ENCODE measurements at regions not wholly inside any gene's neighbourhood (a gene's known extent, or its start where the extent isn't known, plus 50 kb on each side); places are given as distances from the start of the nearest gene placed in this dataset.

- no peaks in the 10 kb centered on the region for H3K9me3 ChIP-seq (ENCODE audit: low read length)
- WGBS (ENCODE audit: low lambda C conversion rate), result 3% methylated on average over 2 of the region's 2 CpGs
- no peaks in the 10 kb centered on the region for H3K36me3 ChIP-seq (replicated peaks in 1 of 2; ENCODE audit: control insufficient read depth in 1 of 2, insufficient read depth in 2 of 2, low read length in 2 of 2)
- ChIA-PET CTCF (ENCODE audit: low intra/inter-chr PET ratio, low total read pairs) (no interaction called here), POLR2A (no interaction called here)
- H3K9ac ChIP-seq (ENCODE audit: insufficient read depth, low read depth, low read length), result no peak overlapping the region
- no peaks in the 10 kb centered on the region for H4K20me1 ChIP-seq (ENCODE audit: insufficient read depth, low read length)
- DNase-seq (ENCODE audit: low spot score), result no peak
- no peaks in the 10 kb centered on the region for H3K4me1 ChIP-seq (ENCODE audit: insufficient read depth, low read length)
- no peak overlapping the region for H2AFZ ChIP-seq (ENCODE audit: low read length)
- H3K27me3 ChIP-seq (ENCODE audit: control insufficient read depth in 1 of 2, insufficient read depth in 2 of 2, low read length in 2 of 2), result no peaks in the 10 kb centered on the region
- FAIRE-seq, result no peak
- no peaks in the 10 kb centered on the region for H3K79me2 ChIP-seq (ENCODE audit: insufficient read depth, low read length)
- in situ Hi-C loops (cut with HindIII; ENCODE audit: extremely low pct_ligation_motif_present, low pct_unique_long_range_greater_than_20kb) (no loop called here), intact Hi-C loops (cut with micrococcal nuclease; ENCODE audit: unreplicated experiment) (no loop called here)
- no peak overlapping the region for H3K4me3 ChIP-seq (replicated peaks in 1 of 3; ENCODE audit: insufficient read depth in 1 of 3, low read depth in 2 of 3, low read length in 3 of 3)
- no TSS peak for BruUV-seq (replicated peaks)
- H3K27ac ChIP-seq (ENCODE audit: extremely low read length, insufficient read depth, low read length), result no peak overlapping the region
- no peak for ATAC-seq
- H3K4me2 ChIP-seq (ENCODE audit: low read depth, low read length), result no peak overlapping the region
- TF ChIP-seq CTCF (CRISPR knock-in tag; IDR thresholded peaks at IDR 0.05), result no peak
- no peak for TF ChIP-seq TFDP1 (CRISPR knock-in tag; IDR thresholded peaks at IDR 0.05; ENCODE audit: borderline replicate concordance)
- TF ChIP-seq ZNF275 (CRISPR knock-in tag; IDR thresholded peaks at IDR 0.05; ENCODE audit: borderline replicate concordance), result no peak
- TF ChIP-seq ARID2 (CRISPR knock-in tag; IDR thresholded peaks at IDR 0.05; ENCODE audit: borderline replicate concordance), result no peak
- TF ChIP-seq GATAD2A (CRISPR knock-in tag; IDR thresholded peaks at IDR 0.05), result no peak
- TF ChIP-seq MLX (CRISPR knock-in tag; IDR thresholded peaks at IDR 0.05), result no peak
- TF ChIP-seq TCF7L2 (IDR thresholded peaks at IDR 0.05; ENCODE audit: low read depth, low read length), result no peak
- no peak for TF ChIP-seq ZBTB7A (CRISPR knock-in tag; IDR thresholded peaks at IDR 0.05)
- TF ChIP-seq ELF1 (CRISPR knock-in tag; IDR thresholded peaks at IDR 0.05), result no peak
- no peak for TF ChIP-seq MAX (IDR thresholded peaks at IDR 0.05)
- TF ChIP-seq E2F1 (CRISPR knock-in tag; IDR thresholded peaks at IDR 0.05), result no peak
- no peak for TF ChIP-seq ZSCAN5A (CRISPR knock-in tag; IDR thresholded peaks at IDR 0.05; ENCODE audit: borderline replicate concordance)
- TF ChIP-seq POGK (CRISPR knock-in tag; conservative IDR thresholded peaks at IDR 0.05), result no peak
Measured at GRCh38 chr6:73984571-73985210, 288.7 kb downstream of the CD109 start.

All from HepG2 (cell line).